OCI-M1 (cell line): ENCODE measurements at regions not wholly inside any gene's neighbourhood (a gene's known extent, or its start where the extent isn't known, plus 50 kb on each side); places are given as distances from the start of the nearest gene placed in this dataset.
"Not testable (repeated sequence)": the region's sequence is repeated elsewhere in the genome, so short reads cannot be mapped to it uniquely, and the experiment has no call there.

Experiments used
- DNase-seq: peaks from one replicate; lab custom pipeline; 2025; lab: John Stamatoyannopoulos, UW

GRCh38 chr1:242912855-242913254 is 342.2 kb downstream of the CEP170 start:
- not testable (repeated sequence) for DNase-seq

GRCh38 chr1:242900558-242900957 is 354.5 kb downstream of the CEP170 start:
- not testable (repeated sequence) for DNase-seq

- DNase-seq = no peak
Measured at GRCh38 chr1:242890192-242890741, 364.8 kb downstream of the CEP170 start.

GRCh38 chr1:242886137-242886536 is 361.6 kb upstream of the PLD5 start:
- DNase-seq = no peak

GRCh38 chr1:242880022-242880421 is 355.5 kb upstream of the PLD5 start:
- DNase-seq = not testable (repeated sequence)

GRCh38 chr1:242877743-242878142 is 353.2 kb upstream of the PLD5 start:
- DNase-seq = no peak

GRCh38 chr1:242877229-242877628 is 352.7 kb upstream of the PLD5 start:
- DNase-seq = peak; percentile 14

GRCh38 chr1:242876030-242876429 is 351.5 kb upstream of the PLD5 start:
- DNase-seq = no peak

- DNase-seq = no peak
Measured at GRCh38 chr1:242873661-242874060, 349.2 kb upstream of the PLD5 start.

- DNase-seq = no peak
Measured at GRCh38 chr1:242872521-242872920, 348.0 kb upstream of the PLD5 start.

GRCh38 chr1:242871471-242872030 is 347.1 kb upstream of the PLD5 start:
- DNase-seq = no peak

GRCh38 chr1:242870966-242871365 is 346.5 kb upstream of the PLD5 start:
- no peak for DNase-seq

GRCh38 chr1:242856289-242856688 is 331.8 kb upstream of the PLD5 start:
- no peak for DNase-seq

- no peak for DNase-seq
Measured at GRCh38 chr1:242854466-242854865, 330.0 kb upstream of the PLD5 start.

- DNase-seq = peak; percentile 68
Measured at GRCh38 chr1:242847390-242847993, 323.0 kb upstream of the PLD5 start.

- DNase-seq = no peak
Measured at GRCh38 chr1:242842094-242842493, 317.6 kb upstream of the PLD5 start.

- DNase-seq = no peak
Measured at GRCh38 chr1:242839101-242839500, 314.6 kb upstream of the PLD5 start.

GRCh38 chr1:242836423-242836822 is 311.9 kb upstream of the PLD5 start:
- DNase-seq = no peak

- no peak for DNase-seq
Measured at GRCh38 chr1:242828828-242829227, 304.3 kb upstream of the PLD5 start.

GRCh38 chr1:242828199-242828598 is 303.7 kb upstream of the PLD5 start:
- peak; percentile 15 for DNase-seq

- peak; percentile 68 for DNase-seq
Measured at GRCh38 chr1:242827538-242827937, 303.0 kb upstream of the PLD5 start.

GRCh38 chr1:242826701-242827336 is 302.3 kb upstream of the PLD5 start:
- DNase-seq = peak; percentile 13

- DNase-seq = no peak
Measured at GRCh38 chr1:242824435-242824834, 299.9 kb upstream of the PLD5 start.
